HUDEP-2 (cell line): ENCODE measurements at regions not wholly inside any gene's neighbourhood (a gene's known extent, or its start where the extent isn't known, plus 50 kb on each side); places are given as distances from the start of the nearest gene placed in this dataset.
"Not testable (repeated sequence)": the region's sequence is repeated elsewhere in the genome, so short reads cannot be mapped to it uniquely, and the experiment has no call there.

Source experiments
- DNase-seq, 76 experiments: peaks; one replicate each; lab custom pipeline; 2025; ENCODE audit not compliant: unreplicated experiment in 76 of 76; lab: John Stamatoyannopoulos, UW

DNA sequence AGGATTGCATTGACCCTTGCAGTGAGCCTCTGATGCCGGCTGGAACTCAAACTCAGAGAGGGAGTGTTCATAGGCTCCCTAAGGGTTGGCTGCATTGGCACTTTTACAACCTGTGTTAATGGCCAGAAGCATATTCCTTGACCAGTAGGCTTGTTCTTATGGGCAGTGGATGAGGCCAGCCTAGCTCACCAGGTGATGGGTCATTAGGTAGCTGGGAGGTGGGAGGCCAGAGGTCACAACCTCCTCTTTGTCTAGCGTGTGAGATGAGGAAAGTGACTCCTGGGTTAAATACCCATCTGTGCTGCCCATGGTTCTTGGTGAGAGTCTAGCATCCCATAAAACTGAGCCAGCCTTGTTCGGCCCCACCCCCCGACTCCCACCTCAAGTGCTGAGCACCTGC, 275.7 kb upstream of the CTNNB1 start:
- DNase-seq: no peak

DNA sequence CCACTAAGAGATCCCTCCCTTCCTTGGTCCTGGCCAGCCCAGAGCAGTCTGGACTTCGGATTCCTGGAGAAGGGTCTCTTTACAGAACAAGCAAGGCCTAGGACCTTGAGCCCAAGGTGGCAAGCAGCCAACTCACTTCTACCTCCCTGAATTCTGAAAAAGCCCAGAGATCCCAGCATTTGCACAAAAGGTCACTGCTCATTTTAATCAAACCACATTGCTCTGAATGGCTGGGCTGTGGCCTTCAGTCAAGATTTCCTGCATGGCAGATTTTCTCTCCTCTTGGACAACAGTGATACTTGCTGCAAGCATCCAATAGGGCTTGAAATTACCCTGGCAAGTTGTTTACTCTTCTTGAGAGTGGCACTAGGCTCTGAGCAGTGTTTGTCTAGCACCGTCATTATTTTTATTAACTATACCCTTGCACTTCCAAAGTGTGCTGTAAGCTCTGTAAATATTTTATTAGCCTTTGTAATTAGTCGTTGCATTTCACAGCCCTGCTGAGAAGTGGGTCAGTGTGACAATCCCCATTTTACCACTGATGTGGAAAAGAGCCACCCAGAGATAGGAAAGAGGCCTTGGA, 274.7 kb upstream of the CTNNB1 start:
- DNase-seq: no peak

DNA sequence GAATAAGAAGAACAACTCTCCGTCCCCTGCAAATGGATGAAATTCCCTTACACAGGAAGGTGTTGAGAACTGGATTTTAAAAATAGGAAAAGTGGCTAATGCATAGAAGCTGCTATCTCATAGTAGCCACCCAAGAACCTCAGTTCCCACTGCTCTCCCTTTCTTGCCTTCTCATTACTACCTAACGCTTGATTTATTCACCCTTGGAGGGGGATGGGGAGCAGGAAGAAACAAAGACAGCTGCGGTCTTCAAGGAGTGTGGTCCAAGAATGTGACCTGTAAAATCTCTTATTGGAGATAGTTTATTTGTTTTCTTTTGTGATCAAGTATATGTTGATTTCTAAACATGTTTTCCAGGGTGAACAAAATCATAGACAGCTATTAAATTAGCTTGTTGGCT, 274.1 kb upstream of the CTNNB1 start:
- DNase-seq: no peak

DNA sequence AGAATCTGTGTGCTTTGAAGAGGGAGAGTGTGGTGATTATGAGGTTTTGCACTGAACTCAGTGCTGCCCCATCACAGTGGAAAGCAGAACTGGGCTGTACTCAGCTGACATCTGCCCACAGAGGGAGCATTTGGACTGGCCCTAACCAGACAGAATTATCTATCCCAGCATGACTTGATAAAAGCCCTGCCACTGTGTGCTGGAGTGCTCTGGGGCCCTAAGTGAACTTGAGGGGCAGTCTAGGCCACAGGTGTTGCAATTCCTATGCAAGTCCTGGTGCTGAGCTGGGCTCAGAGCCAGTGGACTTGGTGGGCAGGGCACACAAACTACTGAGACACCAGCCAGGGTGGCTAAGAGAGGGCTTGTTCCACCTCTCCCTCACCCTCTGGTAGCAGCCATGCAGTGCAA, 269.2 kb upstream of the CTNNB1 start:
- peak in 4 of 76 experiments; percentile 0 to 18 (median 13) for DNase-seq

DNA sequence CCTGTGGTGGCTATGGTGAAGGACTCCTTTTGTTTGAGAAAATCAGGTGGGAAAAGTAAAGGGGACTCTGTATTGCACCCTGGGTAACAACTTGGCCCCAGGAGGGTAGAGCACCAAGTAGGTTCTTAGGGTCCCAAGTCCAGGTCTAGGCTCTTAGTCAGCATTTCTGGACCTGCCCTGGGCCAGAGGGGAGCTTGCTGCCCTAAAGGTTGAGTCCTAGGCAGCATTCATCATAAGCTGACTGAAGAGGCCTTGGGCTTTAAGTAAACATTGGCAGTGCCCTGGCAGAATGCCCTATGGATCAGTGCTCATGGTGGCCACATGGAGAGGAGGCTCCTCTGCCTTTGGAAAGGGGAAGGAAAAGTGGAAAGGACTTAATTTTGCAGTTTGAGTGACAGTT, 268.5 kb upstream of the CTNNB1 start:
- DNase-seq: no peak

DNA sequence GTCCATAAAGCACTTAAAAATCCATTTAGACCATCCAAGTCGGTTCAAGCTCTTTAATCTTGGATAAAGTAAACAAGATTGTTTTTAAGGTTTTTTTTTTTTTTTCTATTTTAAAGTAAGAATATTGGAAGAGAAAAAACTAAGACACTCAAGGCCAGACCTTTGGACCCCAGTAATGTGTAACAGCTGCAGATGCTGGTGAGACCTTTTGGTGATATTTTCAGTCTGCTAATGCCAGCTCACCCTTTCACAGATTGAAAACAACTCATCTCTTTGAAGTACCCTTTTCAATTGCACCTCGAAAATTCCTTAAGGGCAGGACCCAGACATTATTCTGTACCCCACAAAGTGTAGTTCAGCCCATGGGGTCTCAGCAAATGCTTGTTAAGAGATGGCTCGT, 260.7 kb upstream of the CTNNB1 start:
- no peak for DNase-seq

DNA sequence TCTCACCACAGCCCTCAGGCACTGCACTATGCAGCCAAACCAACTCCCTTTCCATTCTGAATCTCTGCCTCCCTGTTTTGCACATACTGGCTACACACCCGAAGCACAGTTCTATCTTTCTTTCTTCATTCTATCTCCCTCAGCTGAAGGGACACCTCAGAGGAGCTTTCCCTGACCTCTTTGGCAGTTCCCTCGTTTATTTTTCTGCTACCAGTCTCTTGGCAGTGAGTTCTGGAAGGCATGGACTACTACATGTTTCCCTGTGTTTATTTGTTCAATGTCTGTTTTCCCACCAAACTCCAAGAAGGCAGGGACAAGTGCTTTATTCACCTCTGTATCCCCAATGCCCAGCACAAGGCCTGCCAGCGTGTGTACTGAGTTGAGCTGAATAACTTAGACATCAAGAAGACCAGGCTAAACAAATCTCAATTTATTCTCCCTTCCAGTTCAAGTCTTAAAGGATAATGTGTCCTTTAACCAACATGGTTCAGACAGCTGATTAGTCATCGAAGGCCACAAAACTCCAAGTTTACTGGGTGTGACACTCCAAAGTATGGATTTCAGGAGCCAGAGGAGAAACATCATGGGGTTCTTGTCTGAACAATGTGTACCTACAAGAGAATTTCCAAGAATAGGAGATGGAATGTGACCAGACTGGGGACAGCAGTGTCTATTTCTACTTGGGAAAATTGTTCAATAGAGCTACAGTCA, 260.1 kb upstream of the CTNNB1 start:
- no peak for DNase-seq

DNA sequence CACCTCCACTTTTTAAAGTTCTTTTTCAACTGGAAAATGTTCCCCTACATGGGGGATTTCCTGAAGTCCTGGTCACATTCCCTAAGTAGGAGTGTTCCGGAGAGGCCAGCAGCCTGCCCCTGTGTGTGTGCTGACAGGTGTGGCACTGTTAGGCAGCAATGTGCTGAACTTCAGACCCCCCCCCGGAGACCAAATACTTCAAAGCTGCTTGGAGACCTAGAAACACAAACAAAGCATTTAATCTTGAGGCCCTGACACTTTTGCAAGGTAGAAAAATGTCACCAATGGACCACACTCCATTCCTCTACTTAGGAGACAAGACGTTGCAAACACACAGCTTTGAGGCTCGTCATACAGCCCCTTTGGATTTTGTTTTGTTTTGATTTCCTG, 259.6 kb upstream of the CTNNB1 start:
- no peak for DNase-seq

DNA sequence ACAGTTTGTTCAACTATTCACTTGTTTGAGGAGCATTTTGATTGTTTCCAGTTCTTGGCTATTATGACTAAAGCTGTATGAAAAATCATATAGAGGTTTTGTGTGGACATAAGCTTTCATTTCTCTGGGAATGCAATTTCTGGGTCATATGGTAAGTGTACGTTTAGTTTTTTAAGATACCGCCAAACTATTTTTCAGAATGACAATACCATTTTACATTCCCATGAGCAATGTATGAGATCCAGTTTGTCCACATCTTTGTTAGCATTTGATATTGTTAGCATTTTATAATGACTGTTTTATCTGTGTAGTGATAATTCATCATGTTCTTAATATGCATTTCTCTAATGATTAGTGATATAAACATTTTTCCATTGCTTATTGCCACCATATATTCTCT, 258.7 kb upstream of the CTNNB1 start:
- DNase-seq: no peak

DNA sequence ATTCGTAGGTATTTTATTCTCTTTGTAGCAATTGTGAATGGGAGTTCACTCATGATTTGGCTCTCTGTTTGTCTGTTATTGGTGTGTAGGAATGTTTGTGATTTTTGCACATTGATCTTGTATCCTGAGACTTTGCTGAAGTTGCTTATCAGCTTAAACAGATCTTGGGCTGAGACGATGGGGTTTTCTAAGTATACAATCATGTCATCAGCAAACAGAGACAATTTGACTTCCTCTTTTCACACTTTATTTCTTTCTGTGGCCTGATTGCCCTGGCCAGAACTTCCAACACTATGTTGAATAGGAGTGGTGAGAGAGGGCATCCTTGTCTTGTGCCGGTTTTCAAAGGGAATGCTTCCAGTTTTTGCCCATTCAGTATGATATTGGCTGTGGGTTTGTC, 252.3 kb upstream of the CTNNB1 start:
- DNase-seq: not testable (repeated sequence)

DNA sequence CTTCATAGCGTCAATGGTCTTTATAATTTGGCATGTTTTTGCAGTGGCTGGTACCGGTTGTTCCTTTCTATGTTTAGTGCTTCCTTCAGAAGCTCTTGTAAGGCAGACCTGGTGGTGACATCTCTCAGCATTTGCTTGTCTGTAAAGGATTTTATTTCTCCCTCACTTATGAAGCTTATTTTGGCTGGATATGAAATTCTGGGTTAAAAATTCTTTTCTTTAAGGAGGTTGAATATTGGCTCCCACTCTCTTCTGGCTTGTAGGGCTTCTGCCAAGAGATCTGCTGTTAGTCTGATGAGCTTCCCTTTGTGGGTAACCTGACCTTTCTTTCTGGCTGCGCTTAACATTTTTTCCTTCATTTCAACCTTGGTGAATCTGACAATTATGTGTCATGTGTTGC, 250.0 kb upstream of the CTNNB1 start:
- not testable (repeated sequence) for DNase-seq

DNA sequence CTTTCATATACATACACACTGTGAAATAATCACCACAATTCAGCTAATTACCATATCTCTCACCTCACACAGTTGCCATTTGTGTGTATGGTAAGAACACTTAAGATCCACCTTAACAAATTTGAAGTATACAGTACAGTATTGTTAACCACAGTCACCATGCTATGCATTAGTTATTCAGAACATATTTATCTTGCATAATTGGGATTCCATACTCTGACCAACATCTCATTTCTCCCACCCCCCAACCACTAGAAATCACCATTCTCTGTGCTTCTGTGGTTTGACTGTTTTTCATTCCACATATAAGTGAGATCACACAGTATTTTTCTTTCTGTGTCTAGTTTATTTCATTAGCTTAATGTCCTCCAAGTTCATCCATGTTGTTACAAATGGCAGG, 247.7 kb upstream of the CTNNB1 start:
- no peak for DNase-seq

DNA sequence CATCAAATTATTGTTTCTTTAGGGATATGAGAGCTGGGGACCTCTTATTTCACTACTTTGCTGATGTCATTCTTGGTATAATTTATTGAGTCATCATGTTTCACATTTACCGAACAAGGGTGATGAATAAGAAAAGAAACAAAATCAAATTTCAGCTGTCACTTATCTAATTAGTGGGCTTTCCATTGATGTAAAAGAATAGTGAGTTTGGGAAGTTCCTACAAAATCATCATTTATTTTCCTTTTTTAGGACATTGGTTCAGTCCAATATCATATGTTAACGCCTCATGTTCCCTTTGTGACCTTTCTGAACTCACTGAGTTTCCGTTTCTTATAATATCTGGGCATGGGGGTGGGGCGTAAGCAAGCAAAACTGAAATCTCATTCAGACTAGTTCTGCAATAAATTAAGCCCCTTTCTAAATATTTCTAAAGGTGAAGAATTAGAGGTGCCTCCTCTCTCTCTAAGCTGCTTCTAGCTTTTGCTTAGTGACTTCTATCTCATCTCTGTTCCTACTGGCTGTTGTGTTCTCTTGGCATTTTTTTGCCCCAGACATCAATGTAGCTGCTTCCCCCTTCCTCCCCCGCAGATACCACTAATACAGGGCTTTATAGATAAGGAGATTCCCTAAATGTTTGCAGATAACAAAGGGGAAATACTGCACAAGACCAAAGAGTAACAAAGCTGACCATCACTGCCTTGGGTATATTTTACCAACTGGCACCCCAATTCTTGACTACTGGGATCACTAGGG, 238.0 kb upstream of the CTNNB1 start:
- DNase-seq: no peak

DNA sequence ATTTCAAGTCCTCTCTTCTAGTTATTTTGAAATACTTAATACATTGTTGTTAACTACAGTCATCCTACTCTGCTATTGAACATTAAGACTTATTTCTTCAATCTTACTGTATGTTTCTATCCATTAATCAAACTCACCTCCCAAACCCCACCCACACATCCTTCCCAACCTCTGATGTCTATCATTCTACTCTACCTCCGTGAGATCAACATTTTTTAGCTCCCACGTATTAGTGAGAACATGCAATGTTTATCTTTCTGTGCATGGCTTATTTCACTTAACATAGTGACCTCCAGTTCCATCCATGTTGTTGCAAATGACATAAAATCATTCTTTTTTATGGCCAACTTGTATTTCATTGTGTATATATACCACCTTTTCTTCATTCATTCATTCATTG, 236.6 kb upstream of the CTNNB1 start:
- DNase-seq: no peak

DNA sequence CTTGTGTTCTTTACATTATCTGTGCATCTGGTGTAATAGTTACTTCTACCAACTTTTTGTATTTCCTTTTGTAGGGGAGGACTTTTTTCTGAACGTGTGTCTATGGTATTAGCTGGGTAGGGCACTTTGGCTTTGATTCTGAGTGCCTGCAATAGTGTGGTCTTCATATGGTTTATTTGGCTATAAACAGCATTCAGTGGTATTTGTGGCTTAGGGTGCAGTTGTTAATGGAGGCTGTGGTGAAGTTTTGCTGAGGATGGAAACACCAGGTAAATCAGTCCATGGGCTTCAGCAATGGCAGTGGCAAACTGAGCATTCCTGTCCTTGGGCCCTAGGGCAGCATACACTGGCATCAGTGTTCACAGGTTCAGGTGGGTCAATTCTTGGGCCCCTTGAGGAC, 230.6 kb upstream of the CTNNB1 start:
- DNase-seq: no peak

DNA sequence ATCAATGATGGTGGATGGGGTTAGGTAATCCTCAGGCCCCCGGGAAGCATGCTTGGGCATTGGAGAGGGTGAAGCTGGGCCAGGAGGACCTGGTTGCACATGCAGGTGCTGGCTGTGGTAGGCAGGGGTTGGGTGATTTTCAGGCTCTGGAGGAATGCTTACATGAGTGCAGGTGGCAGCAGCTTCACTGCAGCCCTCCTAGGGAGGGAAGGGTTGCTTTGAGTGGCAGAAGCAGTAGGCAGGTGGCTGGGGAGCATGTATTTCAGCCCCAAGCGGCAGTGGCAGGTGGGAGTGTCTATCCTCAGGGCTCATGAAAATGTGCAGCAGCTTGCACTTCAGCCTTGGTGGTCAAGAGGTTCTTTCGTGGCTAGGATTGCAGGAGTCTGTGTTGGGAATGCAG, 230.0 kb upstream of the CTNNB1 start:
- no peak for DNase-seq

DNA sequence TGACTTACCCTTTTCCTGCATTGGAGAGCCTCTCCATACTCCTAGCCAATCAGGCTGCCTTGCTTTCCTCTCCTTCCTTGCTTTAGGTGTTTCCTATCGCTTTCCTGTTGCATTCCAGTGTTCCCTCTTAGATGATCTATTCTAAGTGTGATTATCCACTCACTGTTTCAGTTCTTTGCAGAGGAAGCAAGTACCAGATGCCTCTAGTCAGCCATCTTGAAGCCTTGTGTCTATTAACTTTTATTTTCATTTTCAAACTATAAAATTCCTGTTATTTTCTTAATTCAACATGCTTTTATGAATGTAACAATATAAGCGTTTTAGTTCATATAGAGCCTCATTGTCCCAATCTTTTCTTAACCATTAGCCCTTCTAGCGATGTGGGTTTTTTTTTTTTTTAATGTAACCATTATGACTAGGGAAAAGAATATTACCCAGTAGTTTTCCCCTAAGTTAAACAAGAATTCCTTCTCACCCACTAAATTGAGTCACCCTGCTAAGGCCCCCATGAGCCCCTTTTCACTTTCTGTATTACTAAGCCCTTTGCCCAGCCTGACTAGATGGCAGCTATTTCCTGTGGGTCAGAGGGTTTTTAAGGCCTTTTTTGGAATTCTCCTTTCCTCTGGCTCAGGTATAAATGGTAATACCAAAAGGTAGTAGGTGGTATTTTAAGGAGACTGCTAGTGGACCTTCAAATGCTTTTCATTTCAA, 229.4 kb upstream of the CTNNB1 start:
- no peak for DNase-seq

DNA sequence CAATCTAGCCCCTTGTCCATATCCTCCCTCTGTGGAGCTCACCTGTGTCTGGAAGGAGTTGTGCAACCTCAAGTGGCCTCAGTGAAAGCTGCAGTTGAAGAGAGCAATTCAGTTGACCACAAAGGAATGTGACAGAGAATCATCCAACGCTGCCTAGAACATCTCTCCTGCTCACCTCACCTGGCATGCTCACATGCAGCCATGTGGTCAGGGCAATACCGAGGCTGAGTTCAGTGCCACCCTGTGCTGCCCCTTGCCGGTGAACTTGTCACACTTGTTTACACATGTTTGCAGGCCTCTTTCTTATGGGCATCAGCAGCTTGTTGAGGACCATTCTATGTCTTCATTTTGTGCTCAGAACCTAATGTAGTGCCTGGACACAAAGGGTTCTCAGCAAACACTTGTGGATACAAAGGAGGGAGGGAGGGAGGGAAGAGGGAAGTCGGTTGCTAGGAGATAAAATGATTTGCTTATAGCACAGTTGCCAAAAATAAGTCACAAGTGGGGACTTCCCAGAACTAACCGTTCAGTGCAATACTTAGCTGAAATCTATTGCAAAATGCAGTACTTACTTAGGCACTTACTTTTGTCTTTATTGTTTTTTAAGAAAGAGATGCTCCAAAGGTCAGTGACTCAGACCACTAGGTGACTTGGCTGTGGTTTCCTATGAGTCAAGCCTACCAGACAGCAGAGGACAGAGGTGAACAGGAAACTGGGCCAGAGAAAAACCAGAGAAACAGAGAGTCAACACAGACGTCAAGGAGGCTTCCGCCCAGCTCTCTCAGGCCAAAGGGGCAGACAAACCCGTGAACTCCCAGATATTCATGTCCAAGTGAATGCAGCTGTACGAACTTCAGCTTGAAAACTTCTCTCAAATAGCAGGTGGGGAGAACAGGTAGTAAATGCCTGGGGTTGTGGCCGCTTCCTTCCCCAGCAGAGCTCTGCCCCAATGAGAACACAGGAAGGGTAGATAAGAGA, 227.8 kb upstream of the CTNNB1 start:
- no peak for DNase-seq

DNA sequence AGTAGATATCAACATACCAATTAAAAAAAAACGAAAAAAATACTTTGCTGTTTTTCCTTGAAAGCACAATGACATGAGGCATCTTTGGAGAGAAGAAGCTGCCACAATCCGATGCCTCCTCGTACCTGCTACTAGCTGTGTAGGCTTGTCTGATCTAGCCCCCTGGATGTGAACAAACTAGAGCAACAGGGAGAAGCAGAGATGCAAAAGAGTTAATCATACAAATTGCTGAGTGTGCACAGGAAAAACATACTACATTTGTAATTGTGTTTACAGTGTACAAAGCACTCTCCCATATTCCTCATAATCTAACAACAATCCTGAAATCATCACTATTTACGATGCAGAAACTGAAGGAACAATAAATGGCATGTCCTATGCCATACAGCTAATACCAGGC, 227.0 kb upstream of the CTNNB1 start:
- DNase-seq: no peak

DNA sequence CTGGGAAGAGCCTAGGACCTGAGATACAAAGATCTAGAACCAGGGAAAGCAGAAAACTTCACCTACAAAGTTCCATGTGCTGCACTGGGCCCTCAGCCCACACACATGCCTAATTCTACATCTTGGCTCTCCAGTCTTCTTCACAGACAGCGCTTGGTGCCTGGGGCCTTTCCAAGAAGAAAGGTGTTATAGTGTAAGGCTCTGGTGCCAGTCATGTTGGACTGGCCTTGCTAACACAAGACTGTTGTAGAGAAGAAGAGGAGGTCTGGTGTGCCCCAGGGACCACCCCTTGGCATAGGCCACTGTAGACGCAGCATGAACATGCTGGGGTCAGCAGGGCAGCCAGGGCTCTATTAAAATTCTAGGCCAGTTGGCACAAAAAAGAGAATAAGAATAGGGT, 226.2 kb upstream of the CTNNB1 start:
- no peak for DNase-seq
